ENCODE measurements at regions not wholly inside any gene's neighbourhood (a gene's known extent, or its start where the extent isn't known, plus 50 kb on each side); places are given as distances from the start of the nearest gene placed in this dataset.

GRCh38 chr18:42179542-42180121 is 224.6 kb downstream of the PIK3C3 start:
- no peak for DNase-seq
- Histone ChIP-seq H3K36me3 (no peaks in the 10 kb centered on the region), H3K27ac (no peak overlapping the region), H3K4me1 (no peaks in the 10 kb centered on the region), H3K27me3 (replicated peaks in 1 of 7) (no peaks in the 10 kb centered on the region), H3K9me3 (no peaks in the 10 kb centered on the region), H3K4me3 (no peak overlapping the region)
- 88 to 95% (median 93%) methylated on average over 6 of the region's 6 CpGs for WGBS, 5 donors
- intact Hi-C loops (cut with DNase I; ENCODE audit: low total_unique reads), result no loop called here
- no peak for TF ChIP-seq POLR2AphosphoS5 (IDR thresholded peaks at IDR 0.05)
- no peak for TF ChIP-seq POLR2A (IDR thresholded peaks at IDR 0.05)
- TF ChIP-seq, protein P1, sequence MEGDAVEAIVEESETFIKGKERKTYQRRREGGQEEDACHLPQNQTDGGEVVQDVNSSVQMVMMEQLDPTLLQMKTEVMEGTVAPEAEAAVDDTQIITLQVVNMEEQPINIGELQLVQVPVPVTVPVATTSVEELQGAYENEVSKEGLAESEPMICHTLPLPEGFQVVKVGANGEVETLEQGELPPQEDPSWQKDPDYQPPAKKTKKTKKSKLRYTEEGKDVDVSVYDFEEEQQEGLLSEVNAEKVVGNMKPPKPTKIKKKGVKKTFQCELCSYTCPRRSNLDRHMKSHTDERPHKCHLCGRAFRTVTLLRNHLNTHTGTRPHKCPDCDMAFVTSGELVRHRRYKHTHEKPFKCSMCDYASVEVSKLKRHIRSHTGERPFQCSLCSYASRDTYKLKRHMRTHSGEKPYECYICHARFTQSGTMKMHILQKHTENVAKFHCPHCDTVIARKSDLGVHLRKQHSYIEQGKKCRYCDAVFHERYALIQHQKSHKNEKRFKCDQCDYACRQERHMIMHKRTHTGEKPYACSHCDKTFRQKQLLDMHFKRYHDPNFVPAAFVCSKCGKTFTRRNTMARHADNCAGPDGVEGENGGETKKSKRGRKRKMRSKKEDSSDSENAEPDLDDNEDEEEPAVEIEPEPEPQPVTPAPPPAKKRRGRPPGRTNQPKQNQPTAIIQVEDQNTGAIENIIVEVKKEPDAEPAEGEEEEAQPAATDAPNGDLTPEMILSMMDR (IDR thresholded peaks at IDR 0.05 in 8 of 11, conservative IDR thresholded peaks at IDR 0.05 in 3 of 11), result no peak

GRCh38 chr18:42181474-42181873 is 226.4 kb downstream of the PIK3C3 start:
- no peaks in the 10 kb centered on the region for H3K36me3 ChIP-seq
- no peaks in the 10 kb centered on the region for H3K9me3 ChIP-seq
- intact Hi-C loops (cut with DNase I; ENCODE audit: low total_unique reads), result no loop called here
- no peak for DNase-seq
- H3K27ac ChIP-seq, result no peak overlapping the region
- TF ChIP-seq, protein P1 (IDR thresholded peaks at IDR 0.05 in 8 of 11, conservative IDR thresholded peaks at IDR 0.05 in 3 of 11), result no peak
- TF ChIP-seq POLR2A (IDR thresholded peaks at IDR 0.05), result no peak
- no peak for TF ChIP-seq POLR2AphosphoS5 (IDR thresholded peaks at IDR 0.05)
- no peaks in the 10 kb centered on the region for H3K27me3 ChIP-seq (replicated peaks in 1 of 7)
- no peak overlapping the region for H3K4me3 ChIP-seq
- H3K4me1 ChIP-seq, result no peaks in the 10 kb centered on the region
- 89 to 95% (median 91%) methylated on average over 3 of the region's 3 CpGs for WGBS, 5 donors

GRCh38 chr18:42182728-42183700 is 228.0 kb downstream of the PIK3C3 start:
- Histone ChIP-seq H3K27ac (no peak overlapping the region), H3K9me3 (no peaks in the 10 kb centered on the region), H3K27me3 (replicated peaks in 1 of 7) (no peaks in the 10 kb centered on the region), H3K36me3 (no peaks in the 10 kb centered on the region), H3K4me1 (no peaks in the 10 kb centered on the region), H3K4me3 (no peak overlapping the region)
- intact Hi-C loops (cut with DNase I; ENCODE audit: low total_unique reads), result no loop called here
- no peak for DNase-seq
- WGBS, 5 donors, result 75 to 86% (median 82%) methylated on average over 7 of the region's 7 CpGs
- TF ChIP-seq, protein P1 (IDR thresholded peaks at IDR 0.05 in 8 of 11, conservative IDR thresholded peaks at IDR 0.05 in 3 of 11), result no peak
- TF ChIP-seq POLR2AphosphoS5 (IDR thresholded peaks at IDR 0.05), result no peak
- no peak for TF ChIP-seq POLR2A (IDR thresholded peaks at IDR 0.05)

DNA sequence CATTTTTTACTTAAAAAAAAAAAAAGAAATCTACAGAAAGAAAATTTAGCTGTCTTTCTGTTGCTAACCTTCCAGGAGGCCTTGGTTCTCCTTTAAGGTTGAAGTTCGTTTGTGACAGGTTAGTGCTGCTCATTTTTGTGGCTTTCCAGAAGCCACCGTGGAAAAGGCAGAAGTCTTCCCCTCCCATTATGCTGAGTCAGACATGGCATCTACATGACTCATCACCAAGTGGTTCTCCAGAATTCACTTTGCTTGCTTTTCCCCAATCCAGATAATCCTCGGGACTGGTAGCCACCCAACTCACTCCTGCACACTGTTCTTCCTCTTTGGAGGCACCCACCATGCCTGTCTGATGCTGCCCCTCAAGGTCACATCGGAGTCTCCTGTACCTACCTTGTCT is 228.7 kb downstream of the PIK3C3 start:
- intact Hi-C loops (cut with DNase I; ENCODE audit: low total_unique reads), result no loop called here
- Histone ChIP-seq H3K4me3 (no peak overlapping the region), H3K27ac (no peak overlapping the region), H3K27me3 (replicated peaks in 1 of 7) (no peaks in the 10 kb centered on the region), H3K4me1 (no peaks in the 10 kb centered on the region), H3K9me3 (no peaks in the 10 kb centered on the region), H3K36me3 (no peaks in the 10 kb centered on the region)
- TF ChIP-seq, protein P1 (IDR thresholded peaks at IDR 0.05 in 8 of 11, conservative IDR thresholded peaks at IDR 0.05 in 3 of 11), result no peak
- TF ChIP-seq POLR2AphosphoS5 (IDR thresholded peaks at IDR 0.05) (no peak), POLR2A (IDR thresholded peaks at IDR 0.05) (no peak)
- WGBS, 5 donors, result 47 to 68% (median 59%) methylated on average over 4 of the region's 4 CpGs
- DNase-seq, result no peak

Measured in spleen (tissue), 11 donors.